ENCODE measurements at regions not wholly inside any gene's neighbourhood (a gene's known extent, or its start where the extent isn't known, plus 50 kb on each side); places are given as distances from the start of the nearest gene placed in this dataset.

- TF ChIP-seq CEBPB (IDR thresholded peaks at IDR 0.05): no peak
- TF ChIP-seq CREB1 (IDR thresholded peaks at IDR 0.05; ENCODE audit: low read depth): no peak
- no peak for TF ChIP-seq TCF12 (IDR thresholded peaks at IDR 0.05; ENCODE audit: low read depth)
- TF ChIP-seq RAD21 (IDR thresholded peaks at IDR 0.05; ENCODE audit: low read depth): no peak
- TF ChIP-seq EP300 (IDR thresholded peaks at IDR 0.05; ENCODE audit: borderline replicate concordance): no peak
Observed at GRCh38 chr11:80321786-80322185, 881.0 kb upstream of the TENM4 start.

Data from Ishikawa (cell line).